HL-60 (cell line): ENCODE measurements at regions not wholly inside any gene's neighbourhood (a gene's known extent, or its start where the extent isn't known, plus 50 kb on each side); places are given as distances from the start of the nearest gene placed in this dataset.

Experiments used
- POLR2AphosphoS5 ChIP-seq: IDR thresholded peaks from 2 replicates; pipeline ENCODE4 v1.6.1; 2012; ENCODE audit warnings: low read depth
- TF ChIP-seq, protein P1 (sequence below): IDR thresholded peaks from one replicate; pipeline ENCODE4 v1.5.1; 2011; ENCODE audit warnings: low read length, control low read depth, inconsistent platforms; ENCODE audit not compliant: insufficient read depth
- TF ChIP-seq, protein P2 (sequence below): IDR thresholded peaks from 2 replicates; pipeline ENCODE4 v1.6.1; 2012; ENCODE audit warnings: low read depth; ENCODE audit not compliant: insufficient replicate concordance

DNA sequence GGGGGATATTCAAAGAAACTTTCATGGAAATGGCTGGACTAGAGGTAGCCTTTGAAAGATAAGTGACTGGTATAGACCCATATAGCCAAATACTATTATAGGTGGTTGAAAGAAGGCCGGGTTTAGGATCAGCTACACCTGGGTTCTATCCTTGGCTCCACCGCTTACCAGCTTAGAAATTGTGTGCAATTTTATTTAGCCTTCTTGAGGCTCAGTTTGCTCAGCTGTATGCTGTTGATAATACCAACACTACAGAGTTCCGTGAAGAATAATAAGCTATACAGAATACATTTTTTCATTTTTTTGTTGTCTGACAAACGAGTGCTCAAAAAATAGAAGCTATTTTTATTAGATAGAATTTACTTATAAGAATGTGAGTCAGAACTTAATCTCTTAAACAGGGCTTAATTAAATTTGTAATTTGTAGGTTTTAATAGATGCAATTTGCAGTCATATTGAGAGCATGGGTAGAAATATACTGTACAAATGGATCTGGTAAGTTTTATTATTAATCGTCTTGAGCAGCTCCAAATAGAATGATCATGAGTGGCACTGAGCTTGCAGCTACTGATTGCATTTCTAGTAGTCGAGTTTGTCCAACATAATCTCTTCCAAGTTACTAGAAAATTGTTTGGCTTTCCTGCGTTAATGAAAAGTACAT, 164.3 kb upstream of the PHYHIPL start:
- TF ChIP-seq, protein P1, sequence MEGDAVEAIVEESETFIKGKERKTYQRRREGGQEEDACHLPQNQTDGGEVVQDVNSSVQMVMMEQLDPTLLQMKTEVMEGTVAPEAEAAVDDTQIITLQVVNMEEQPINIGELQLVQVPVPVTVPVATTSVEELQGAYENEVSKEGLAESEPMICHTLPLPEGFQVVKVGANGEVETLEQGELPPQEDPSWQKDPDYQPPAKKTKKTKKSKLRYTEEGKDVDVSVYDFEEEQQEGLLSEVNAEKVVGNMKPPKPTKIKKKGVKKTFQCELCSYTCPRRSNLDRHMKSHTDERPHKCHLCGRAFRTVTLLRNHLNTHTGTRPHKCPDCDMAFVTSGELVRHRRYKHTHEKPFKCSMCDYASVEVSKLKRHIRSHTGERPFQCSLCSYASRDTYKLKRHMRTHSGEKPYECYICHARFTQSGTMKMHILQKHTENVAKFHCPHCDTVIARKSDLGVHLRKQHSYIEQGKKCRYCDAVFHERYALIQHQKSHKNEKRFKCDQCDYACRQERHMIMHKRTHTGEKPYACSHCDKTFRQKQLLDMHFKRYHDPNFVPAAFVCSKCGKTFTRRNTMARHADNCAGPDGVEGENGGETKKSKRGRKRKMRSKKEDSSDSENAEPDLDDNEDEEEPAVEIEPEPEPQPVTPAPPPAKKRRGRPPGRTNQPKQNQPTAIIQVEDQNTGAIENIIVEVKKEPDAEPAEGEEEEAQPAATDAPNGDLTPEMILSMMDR = no peak
- TF ChIP-seq, protein P2, sequence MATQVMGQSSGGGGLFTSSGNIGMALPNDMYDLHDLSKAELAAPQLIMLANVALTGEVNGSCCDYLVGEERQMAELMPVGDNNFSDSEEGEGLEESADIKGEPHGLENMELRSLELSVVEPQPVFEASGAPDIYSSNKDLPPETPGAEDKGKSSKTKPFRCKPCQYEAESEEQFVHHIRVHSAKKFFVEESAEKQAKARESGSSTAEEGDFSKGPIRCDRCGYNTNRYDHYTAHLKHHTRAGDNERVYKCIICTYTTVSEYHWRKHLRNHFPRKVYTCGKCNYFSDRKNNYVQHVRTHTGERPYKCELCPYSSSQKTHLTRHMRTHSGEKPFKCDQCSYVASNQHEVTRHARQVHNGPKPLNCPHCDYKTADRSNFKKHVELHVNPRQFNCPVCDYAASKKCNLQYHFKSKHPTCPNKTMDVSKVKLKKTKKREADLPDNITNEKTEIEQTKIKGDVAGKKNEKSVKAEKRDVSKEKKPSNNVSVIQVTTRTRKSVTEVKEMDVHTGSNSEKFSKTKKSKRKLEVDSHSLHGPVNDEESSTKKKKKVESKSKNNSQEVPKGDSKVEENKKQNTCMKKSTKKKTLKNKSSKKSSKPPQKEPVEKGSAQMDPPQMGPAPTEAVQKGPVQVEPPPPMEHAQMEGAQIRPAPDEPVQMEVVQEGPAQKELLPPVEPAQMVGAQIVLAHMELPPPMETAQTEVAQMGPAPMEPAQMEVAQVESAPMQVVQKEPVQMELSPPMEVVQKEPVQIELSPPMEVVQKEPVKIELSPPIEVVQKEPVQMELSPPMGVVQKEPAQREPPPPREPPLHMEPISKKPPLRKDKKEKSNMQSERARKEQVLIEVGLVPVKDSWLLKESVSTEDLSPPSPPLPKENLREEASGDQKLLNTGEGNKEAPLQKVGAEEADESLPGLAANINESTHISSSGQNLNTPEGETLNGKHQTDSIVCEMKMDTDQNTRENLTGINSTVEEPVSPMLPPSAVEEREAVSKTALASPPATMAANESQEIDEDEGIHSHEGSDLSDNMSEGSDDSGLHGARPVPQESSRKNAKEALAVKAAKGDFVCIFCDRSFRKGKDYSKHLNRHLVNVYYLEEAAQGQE = no peak
- no peak for TF ChIP-seq POLR2AphosphoS5
